ENCODE measurements at regions not wholly inside any gene's neighbourhood (a gene's known extent, or its start where the extent isn't known, plus 50 kb on each side); places are given as distances from the start of the nearest gene placed in this dataset.

GRCh38 chr1:199273837-199274379, 635.1 kb downstream of the PTPRC start:
- no peaks in the 10 kb centered on the region for H3K4me1 Mint-ChIP-seq
- peaks cover 3% of the 10 kb centered on the region for H3K36me3 Mint-ChIP-seq
- H3K9me3 Mint-ChIP-seq: no peaks in the 10 kb centered on the region
- H3K27me3 Mint-ChIP-seq: peaks cover 2% of the 10 kb centered on the region
- peak overlapping the region in 1 of 3 donors; percentile 47 for H3K27ac Mint-ChIP-seq
- H3K4me3 Mint-ChIP-seq: no peak overlapping the region

GRCh38 chr1:199279067-199279466, 640.2 kb downstream of the PTPRC start:
- no peaks in the 10 kb centered on the region for H3K9me3 Mint-ChIP-seq
- H3K4me1 Mint-ChIP-seq: peaks cover 2 to 15% (median 6%) of the 10 kb centered on the region in 3 donors
- H3K27ac Mint-ChIP-seq: no peak overlapping the region
- H3K36me3 Mint-ChIP-seq: peaks cover 3% of the 10 kb centered on the region
- H3K27me3 Mint-ChIP-seq: no peaks in the 10 kb centered on the region
- no peak overlapping the region for H3K4me3 Mint-ChIP-seq

- Mint-ChIP-seq H3K36me3 (peaks cover 3% of the 10 kb centered on the region), H3K4me3 (no peak overlapping the region), H3K27ac (no peak overlapping the region), H3K9me3 (no peaks in the 10 kb centered on the region), H3K4me1 (peaks cover 2 to 16% (median 6%) of the 10 kb centered on the region in 3 donors), H3K27me3 (no peaks in the 10 kb centered on the region)
Observed at GRCh38 chr1:199279872-199280645, 641.2 kb downstream of the PTPRC start.

GRCh38 chr1:199282751-199283305, 644.0 kb downstream of the PTPRC start:
- Mint-ChIP-seq H3K9me3 (no peaks in the 10 kb centered on the region), H3K27ac (no peak overlapping the region), H3K36me3 (no peaks in the 10 kb centered on the region), H3K4me3 (no peak overlapping the region), H3K4me1 (peaks cover 2 to 16% (median 6%) of the 10 kb centered on the region in 3 donors), H3K27me3 (peaks cover 1% of the 10 kb centered on the region)

- H3K36me3 Mint-ChIP-seq: no peaks in the 10 kb centered on the region
- peaks cover 1% of the 10 kb centered on the region for H3K27me3 Mint-ChIP-seq
- no peak overlapping the region for H3K4me3 Mint-ChIP-seq
Observed at GRCh38 chr1:199283794-199284193, 645.0 kb downstream of the PTPRC start.

GRCh38 chr1:199287206-199287605, 648.4 kb downstream of the PTPRC start:
- H3K4me1 Mint-ChIP-seq: peaks cover 2 to 13% (median 4%) of the 10 kb centered on the region in 3 donors
- peaks cover 1% of the 10 kb centered on the region for H3K27me3 Mint-ChIP-seq
- H3K36me3 Mint-ChIP-seq: no peaks in the 10 kb centered on the region
- H3K27ac Mint-ChIP-seq: no peak overlapping the region
- no peaks in the 10 kb centered on the region for H3K9me3 Mint-ChIP-seq
- no peak overlapping the region for H3K4me3 Mint-ChIP-seq

More at GRCh38 chr1:199283794-199284193, 645.0 kb downstream of the PTPRC start:
- peaks cover 2 to 16% (median 6%) of the 10 kb centered on the region in 3 donors for H3K4me1 Mint-ChIP-seq
- no peak overlapping the region for H3K27ac Mint-ChIP-seq
- H3K9me3 Mint-ChIP-seq: no peaks in the 10 kb centered on the region

- Mint-ChIP-seq H3K4me3 (no peak overlapping the region), H3K9me3 (no peaks in the 10 kb centered on the region), H3K36me3 (no peaks in the 10 kb centered on the region), H3K4me1 (peaks cover 2 to 9% (median 4%) of the 10 kb centered on the region in 3 donors), H3K27me3 (peaks cover 1% of the 10 kb centered on the region), H3K27ac (no peak overlapping the region)
Observed at GRCh38 chr1:199287647-199288046, 648.8 kb downstream of the PTPRC start.

GRCh38 chr1:199290186-199290585, 651.3 kb downstream of the PTPRC start:
- Mint-ChIP-seq H3K27ac (no peak overlapping the region), H3K4me1 (no peaks in the 10 kb centered on the region), H3K4me3 (no peak overlapping the region), H3K36me3 (no peaks in the 10 kb centered on the region), H3K9me3 (no peaks in the 10 kb centered on the region), H3K27me3 (peaks cover 1% of the 10 kb centered on the region)

- no peaks in the 10 kb centered on the region for H3K4me1 Mint-ChIP-seq
- no peaks in the 10 kb centered on the region for H3K9me3 Mint-ChIP-seq
- H3K4me3 Mint-ChIP-seq: no peak overlapping the region
- H3K27ac Mint-ChIP-seq: no peak overlapping the region
- peaks cover under 1% of the 10 kb centered on the region for H3K27me3 Mint-ChIP-seq
- H3K36me3 Mint-ChIP-seq: no peaks in the 10 kb centered on the region
Observed at GRCh38 chr1:199291022-199291740, 652.3 kb downstream of the PTPRC start.

- Mint-ChIP-seq H3K27ac (no peak overlapping the region), H3K9me3 (no peaks in the 10 kb centered on the region), H3K36me3 (no peaks in the 10 kb centered on the region), H3K4me1 (no peaks in the 10 kb centered on the region), H3K27me3 (no peaks in the 10 kb centered on the region), H3K4me3 (no peak overlapping the region)
Observed at GRCh38 chr1:199292896-199293295, 654.1 kb downstream of the PTPRC start.

- Mint-ChIP-seq H3K9me3 (no peaks in the 10 kb centered on the region), H3K27ac (no peak overlapping the region), H3K36me3 (no peaks in the 10 kb centered on the region)
Observed at GRCh38 chr1:199295107-199295506, 656.3 kb downstream of the PTPRC start.

GRCh38 chr1:199297174-199297573, 658.3 kb downstream of the PTPRC start:
- H3K4me3 Mint-ChIP-seq: no peak overlapping the region
- H3K9me3 Mint-ChIP-seq: no peaks in the 10 kb centered on the region
- H3K4me1 Mint-ChIP-seq: no peaks in the 10 kb centered on the region
- H3K27ac Mint-ChIP-seq: no peak overlapping the region
- H3K36me3 Mint-ChIP-seq: no peaks in the 10 kb centered on the region
- H3K27me3 Mint-ChIP-seq: no peaks in the 10 kb centered on the region

More at GRCh38 chr1:199295107-199295506, 656.3 kb downstream of the PTPRC start:
- no peaks in the 10 kb centered on the region for H3K27me3 Mint-ChIP-seq
- no peak overlapping the region for H3K4me3 Mint-ChIP-seq
- H3K4me1 Mint-ChIP-seq: no peaks in the 10 kb centered on the region

- H3K4me1 Mint-ChIP-seq: no peaks in the 10 kb centered on the region
- no peaks in the 10 kb centered on the region for H3K36me3 Mint-ChIP-seq
- no peak overlapping the region for H3K27ac Mint-ChIP-seq
- H3K4me3 Mint-ChIP-seq: no peak overlapping the region
- no peaks in the 10 kb centered on the region for H3K9me3 Mint-ChIP-seq
- no peaks in the 10 kb centered on the region for H3K27me3 Mint-ChIP-seq
Observed at GRCh38 chr1:199297887-199298286, 659.0 kb downstream of the PTPRC start.

- Mint-ChIP-seq H3K4me3 (no peak overlapping the region), H3K36me3 (no peaks in the 10 kb centered on the region), H3K9me3 (no peaks in the 10 kb centered on the region), H3K4me1 (no peaks in the 10 kb centered on the region), H3K27ac (no peak overlapping the region), H3K27me3 (no peaks in the 10 kb centered on the region)
Observed at GRCh38 chr1:199298825-199299224, 660.0 kb downstream of the PTPRC start.

- no peaks in the 10 kb centered on the region for H3K9me3 Mint-ChIP-seq
- H3K27ac Mint-ChIP-seq: no peak overlapping the region
- H3K27me3 Mint-ChIP-seq: peaks cover 2% of the 10 kb centered on the region
- H3K36me3 Mint-ChIP-seq: no peaks in the 10 kb centered on the region
- no peak overlapping the region for H3K4me3 Mint-ChIP-seq
- no peaks in the 10 kb centered on the region for H3K4me1 Mint-ChIP-seq
Observed at GRCh38 chr1:199301472-199302217, 662.8 kb downstream of the PTPRC start.

Data from IgD-negative memory B cell (primary cell).